ENCODE measurements at regions not wholly inside any gene's neighbourhood (a gene's known extent, or its start where the extent isn't known, plus 50 kb on each side); places are given as distances from the start of the nearest gene placed in this dataset.

DNA sequence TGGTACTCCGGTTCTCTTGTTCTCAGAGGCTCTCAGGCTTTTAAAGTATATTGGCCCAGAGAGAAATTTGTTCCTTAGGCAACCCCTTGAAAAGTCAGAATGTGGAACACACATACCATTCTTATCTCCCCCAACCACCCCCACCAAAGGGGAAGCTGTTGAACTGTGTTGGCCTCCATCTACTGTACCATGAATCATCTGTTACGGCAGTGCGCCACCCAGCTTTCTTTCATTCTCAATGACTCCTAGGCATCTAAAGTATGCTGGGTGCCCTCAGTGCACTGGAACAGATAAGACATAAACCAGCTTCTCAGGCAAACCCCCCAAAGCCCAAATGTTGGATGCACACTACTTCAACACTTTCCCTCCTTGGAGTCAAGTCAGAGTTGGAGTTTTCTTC lies 696.2 kb upstream of the TENM4 start:
- H3K27ac ChIP-seq (replicated peaks), result no peak overlapping the region
- no peaks in the 10 kb centered on the region for H3K27me3 ChIP-seq (ENCODE audit: insufficient read depth, poor library complexity, severe bottlenecking)
- H3K4me3 ChIP-seq (replicated peaks; ENCODE audit: insufficient read depth, low read length), result no peak overlapping the region
- TF ChIP-seq CTCF (IDR thresholded peaks at IDR 0.05; ENCODE audit: insufficient read depth, low read length) (no peak), SPI1 (IDR thresholded peaks at IDR 0.05; ENCODE audit: borderline replicate concordance, low read depth) (no peak)
- no peak for DNase-seq (ENCODE audit: low read depth in 1 of 2, low spot score in 1 of 2)

DNA sequence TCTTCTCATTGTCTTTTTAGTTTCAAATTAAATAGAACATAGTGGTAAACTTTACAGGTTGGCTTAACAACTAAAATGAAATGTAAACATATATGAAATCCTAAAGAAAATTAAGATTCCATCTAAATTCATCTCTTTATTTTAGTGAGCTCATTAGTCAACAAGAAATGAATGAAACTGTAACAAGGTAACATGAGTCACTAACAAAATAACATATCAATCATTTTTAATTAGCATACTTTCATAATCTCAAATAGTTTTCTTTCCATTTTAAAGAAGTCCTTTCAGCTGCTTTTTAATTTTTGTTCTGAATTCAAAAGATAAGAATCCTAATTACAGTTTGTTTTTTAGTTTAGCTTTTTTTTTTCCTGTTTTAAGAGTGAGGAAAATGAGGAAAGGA lies 688.6 kb upstream of the TENM4 start:
- no peaks in the 10 kb centered on the region for H3K27me3 ChIP-seq (ENCODE audit: insufficient read depth, poor library complexity, severe bottlenecking)
- no peak overlapping the region for H3K4me3 ChIP-seq (replicated peaks; ENCODE audit: insufficient read depth, low read length)
- DNase-seq (ENCODE audit: low read depth in 1 of 2, low spot score in 1 of 2), result no peak
- no peak overlapping the region for H3K27ac ChIP-seq (replicated peaks)
- TF ChIP-seq GABPA (IDR thresholded peaks at IDR 0.05; ENCODE audit: low read depth) (no peak), CTCF (IDR thresholded peaks at IDR 0.05; ENCODE audit: insufficient read depth, low read length) (no peak), POLR2AphosphoS5 (IDR thresholded peaks at IDR 0.05; ENCODE audit: low read depth) (no peak), SPI1 (IDR thresholded peaks at IDR 0.05; ENCODE audit: borderline replicate concordance, low read depth) (no peak)
- TF ChIP-seq, protein P1, sequence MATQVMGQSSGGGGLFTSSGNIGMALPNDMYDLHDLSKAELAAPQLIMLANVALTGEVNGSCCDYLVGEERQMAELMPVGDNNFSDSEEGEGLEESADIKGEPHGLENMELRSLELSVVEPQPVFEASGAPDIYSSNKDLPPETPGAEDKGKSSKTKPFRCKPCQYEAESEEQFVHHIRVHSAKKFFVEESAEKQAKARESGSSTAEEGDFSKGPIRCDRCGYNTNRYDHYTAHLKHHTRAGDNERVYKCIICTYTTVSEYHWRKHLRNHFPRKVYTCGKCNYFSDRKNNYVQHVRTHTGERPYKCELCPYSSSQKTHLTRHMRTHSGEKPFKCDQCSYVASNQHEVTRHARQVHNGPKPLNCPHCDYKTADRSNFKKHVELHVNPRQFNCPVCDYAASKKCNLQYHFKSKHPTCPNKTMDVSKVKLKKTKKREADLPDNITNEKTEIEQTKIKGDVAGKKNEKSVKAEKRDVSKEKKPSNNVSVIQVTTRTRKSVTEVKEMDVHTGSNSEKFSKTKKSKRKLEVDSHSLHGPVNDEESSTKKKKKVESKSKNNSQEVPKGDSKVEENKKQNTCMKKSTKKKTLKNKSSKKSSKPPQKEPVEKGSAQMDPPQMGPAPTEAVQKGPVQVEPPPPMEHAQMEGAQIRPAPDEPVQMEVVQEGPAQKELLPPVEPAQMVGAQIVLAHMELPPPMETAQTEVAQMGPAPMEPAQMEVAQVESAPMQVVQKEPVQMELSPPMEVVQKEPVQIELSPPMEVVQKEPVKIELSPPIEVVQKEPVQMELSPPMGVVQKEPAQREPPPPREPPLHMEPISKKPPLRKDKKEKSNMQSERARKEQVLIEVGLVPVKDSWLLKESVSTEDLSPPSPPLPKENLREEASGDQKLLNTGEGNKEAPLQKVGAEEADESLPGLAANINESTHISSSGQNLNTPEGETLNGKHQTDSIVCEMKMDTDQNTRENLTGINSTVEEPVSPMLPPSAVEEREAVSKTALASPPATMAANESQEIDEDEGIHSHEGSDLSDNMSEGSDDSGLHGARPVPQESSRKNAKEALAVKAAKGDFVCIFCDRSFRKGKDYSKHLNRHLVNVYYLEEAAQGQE (IDR thresholded peaks at IDR 0.05; ENCODE audit: insufficient replicate concordance, low read depth), result no peak

- no peaks in the 10 kb centered on the region for H3K27me3 ChIP-seq (ENCODE audit: insufficient read depth, poor library complexity, severe bottlenecking)
- no peak for DNase-seq (ENCODE audit: low read depth in 1 of 2, low spot score in 1 of 2)
- no peak overlapping the region for H3K27ac ChIP-seq (replicated peaks)
- no peak overlapping the region for H3K4me3 ChIP-seq (replicated peaks; ENCODE audit: insufficient read depth, low read length)
- TF ChIP-seq POLR2AphosphoS5 (IDR thresholded peaks at IDR 0.05; ENCODE audit: low read depth) (no peak), CTCF (IDR thresholded peaks at IDR 0.05; ENCODE audit: insufficient read depth, low read length) (no peak), GABPA (IDR thresholded peaks at IDR 0.05; ENCODE audit: low read depth) (no peak), SPI1 (IDR thresholded peaks at IDR 0.05; ENCODE audit: borderline replicate concordance, low read depth) (no peak)
- TF ChIP-seq, protein P1 (IDR thresholded peaks at IDR 0.05; ENCODE audit: insufficient replicate concordance, low read depth), result no peak
Measured at GRCh38 chr11:80122211-80122610, 681.4 kb upstream of the TENM4 start.

- Histone ChIP-seq H3K27me3 (ENCODE audit: insufficient read depth, poor library complexity, severe bottlenecking) (no peaks in the 10 kb centered on the region), H3K4me3 (replicated peaks; ENCODE audit: insufficient read depth, low read length) (no peak overlapping the region), H3K27ac (replicated peaks) (no peak overlapping the region)
- DNase-seq (ENCODE audit: low read depth in 1 of 2, low spot score in 1 of 2), result no peak
- TF ChIP-seq, protein P1 (IDR thresholded peaks at IDR 0.05; ENCODE audit: insufficient replicate concordance, low read depth), result no peak
Measured at GRCh38 chr11:80118073-80118472, 677.2 kb upstream of the TENM4 start.

All from HL-60 (cell line).